SU-DHL-6 (cell line): ENCODE measurements at regions not wholly inside any gene's neighbourhood (a gene's known extent, or its start where the extent isn't known, plus 50 kb on each side); places are given as distances from the start of the nearest gene placed in this dataset.

Source experiments
- CTCF ChIP-seq: fragments of 200-600 bp; sonication (generic); IDR thresholded peaks from one replicate; pipeline ENCODE4 v1.5.1; 2017; ENCODE audit warnings: antibody characterized with exemption, mild to moderate bottlenecking, low read length, moderate library complexity; ENCODE audit not compliant: insufficient read depth, poor library complexity, severe bottlenecking
- EZH2phosphoT487 ChIP-seq: fragments of 200-600 bp; sonication (generic), shearing (Covaris generic); conservative IDR thresholded peaks from 2 replicates; pipeline ENCODE4 v1.6.1; 2018; ENCODE audit warnings: mild to moderate bottlenecking, antibody characterized with exemption, low read length, moderate library complexity, mixed read lengths

DNA sequence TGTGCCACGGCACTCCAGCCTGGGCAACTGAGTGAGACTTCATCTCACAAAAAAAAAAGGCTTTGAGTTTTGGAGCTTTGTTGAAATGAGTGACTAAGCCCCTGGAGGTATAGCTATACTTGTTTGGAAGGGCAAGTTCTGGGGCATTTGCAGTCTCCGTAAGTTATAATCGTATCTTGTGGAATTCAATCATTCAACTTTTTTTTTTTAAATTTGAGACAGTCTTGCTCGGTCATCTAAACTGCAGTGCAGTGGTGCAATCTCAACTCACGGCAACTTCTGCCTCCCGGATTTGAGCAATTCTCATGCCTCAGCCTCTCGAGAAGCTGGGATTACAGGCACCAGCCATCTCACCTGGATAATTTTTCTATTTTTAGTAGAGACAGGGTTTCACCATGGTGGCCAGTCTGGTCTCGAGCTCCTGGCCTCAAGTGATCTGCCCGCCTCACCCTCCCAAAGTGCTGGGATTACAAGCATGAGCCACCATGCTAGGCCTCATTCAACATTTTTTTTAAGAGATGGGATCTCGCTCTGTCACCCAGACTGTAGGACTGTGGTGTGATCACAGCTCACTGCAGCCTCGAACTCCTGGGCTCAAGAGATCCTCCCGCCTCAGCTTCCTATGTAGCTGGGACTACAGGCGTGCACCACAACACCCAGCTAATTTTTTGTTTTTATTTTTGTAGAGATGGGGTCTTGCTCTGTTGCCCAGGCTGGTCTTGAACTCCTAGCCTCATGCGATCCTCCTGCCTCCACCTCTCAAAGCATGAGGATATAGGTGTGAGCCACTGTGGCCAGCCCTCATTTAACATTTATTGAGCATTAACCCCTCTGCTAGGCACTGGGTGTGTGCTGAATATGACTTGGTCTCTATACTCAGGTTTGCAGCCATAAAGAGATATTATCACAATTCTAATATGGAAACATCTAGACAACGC is 133.7 kb upstream of the MAP1LC3B2 start:
- no peak for TF ChIP-seq CTCF
- TF ChIP-seq EZH2phosphoT487: no peak
